HG03442 (cell line): ENCODE measurements at regions not wholly inside any gene's neighbourhood (a gene's known extent, or its start where the extent isn't known, plus 50 kb on each side); places are given as distances from the start of the nearest gene placed in this dataset.
"Not testable (repeated sequence)": the region's sequence is repeated elsewhere in the genome, so short reads cannot be mapped to it uniquely, and the experiment has no call there.

Source experiments
- ATAC-seq: cut with Tn5 transposase; IDR thresholded peaks from one replicate; pipeline ENCODE4 v1.9.1; 2021; ENCODE audit warnings: mild to moderate bottlenecking, moderate library complexity; ENCODE audit not compliant: unreplicated experiment

DNA sequence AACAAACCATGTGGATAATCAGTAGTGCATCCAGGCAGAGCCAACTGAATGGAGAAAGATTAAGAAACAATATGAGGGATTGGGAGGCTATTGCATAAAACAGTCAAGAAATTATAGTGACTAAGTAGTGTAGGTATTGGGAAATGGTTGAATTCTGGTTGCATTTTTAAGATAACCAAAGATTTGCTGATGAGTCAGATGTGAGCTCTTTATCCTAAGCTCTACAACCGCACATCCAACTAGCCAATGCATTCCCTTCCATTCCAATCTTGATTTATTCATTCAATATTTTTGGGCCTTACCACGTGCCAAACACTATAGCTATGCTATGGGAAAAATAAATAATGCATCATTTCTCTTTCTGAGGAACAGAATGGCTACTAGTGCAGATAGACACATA lies 524.5 kb upstream of the RGMB start:
- ATAC-seq, result no peak

GRCh38 chr5:98258939-98259338 lies 514.5 kb upstream of the RGMB start:
- no peak for ATAC-seq

GRCh38 chr5:98259595-98259994 lies 513.9 kb upstream of the RGMB start:
- no peak for ATAC-seq

DNA sequence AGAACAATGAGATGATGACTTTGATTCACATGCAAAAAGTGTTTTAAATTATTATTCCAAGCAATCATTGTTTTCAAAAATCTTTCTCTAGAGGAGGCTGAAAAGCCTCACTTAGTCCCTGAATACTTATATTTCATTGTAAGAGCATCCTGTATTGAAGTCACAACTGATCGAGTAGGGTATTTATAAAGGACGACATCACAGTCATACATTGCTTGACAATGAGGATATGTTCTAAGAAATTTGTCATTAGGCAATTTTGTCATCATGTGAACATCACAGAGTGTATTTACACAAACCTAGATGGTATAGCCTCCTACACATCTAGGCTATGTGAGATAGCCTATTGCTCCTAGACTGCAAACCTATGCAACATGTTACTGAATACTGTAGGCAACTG lies 510.4 kb upstream of the RGMB start:
- ATAC-seq, result no peak

DNA sequence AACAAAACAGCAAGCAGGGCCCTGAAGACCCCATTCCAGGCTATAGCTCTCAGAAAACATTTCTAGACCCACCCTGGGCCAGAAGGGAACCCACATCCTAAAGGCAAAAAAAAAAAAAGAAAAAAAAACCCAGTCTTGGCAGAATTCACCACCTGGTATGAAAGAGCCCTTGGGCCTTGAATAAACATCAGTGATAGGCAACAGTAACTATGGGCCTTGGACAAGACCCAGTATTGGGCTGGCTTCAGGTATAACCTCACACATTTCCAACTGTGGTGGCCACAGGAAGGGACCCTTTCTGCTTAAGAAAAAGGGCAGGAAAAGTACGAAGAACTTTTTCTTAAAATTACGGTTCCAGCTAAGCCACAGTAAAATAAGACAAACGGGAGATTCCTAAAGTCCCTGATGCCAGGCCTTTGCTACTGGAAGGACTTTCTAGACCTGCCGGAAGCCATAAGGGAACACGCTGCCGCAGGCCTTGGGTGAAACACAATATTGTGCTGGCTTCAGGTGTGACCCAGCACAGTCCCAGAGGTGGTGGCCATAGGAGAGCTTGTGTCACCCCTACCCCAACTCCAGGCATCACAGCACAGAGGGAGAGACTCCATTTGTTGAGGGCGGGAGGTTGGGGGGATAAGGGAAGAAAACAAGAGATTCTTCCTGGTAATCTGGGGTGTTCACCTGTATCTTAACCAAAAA lies 505.2 kb upstream of the RGMB start:
- ATAC-seq, result no peak

DNA sequence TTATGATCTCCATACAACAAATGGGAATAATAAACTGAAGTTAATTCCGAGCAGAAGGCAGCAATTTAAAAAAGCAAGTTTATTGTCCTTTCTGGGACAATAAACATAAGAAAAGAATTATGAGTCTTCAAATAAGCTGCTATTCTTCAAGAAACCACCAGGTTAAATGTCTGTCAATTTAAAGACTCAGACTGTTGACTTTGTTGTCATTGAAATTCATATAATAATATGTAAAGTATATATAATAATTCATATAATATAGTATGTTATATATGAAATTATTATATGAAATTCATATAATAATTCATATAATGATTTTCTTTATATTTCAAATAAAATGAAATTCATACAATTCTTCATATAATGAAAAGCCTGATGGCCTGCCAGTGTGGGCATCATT lies 497.5 kb upstream of the RGMB start:
- no peak for ATAC-seq

GRCh38 chr5:98282521-98282920 lies 490.9 kb upstream of the RGMB start:
- no peak for ATAC-seq

GRCh38 chr5:98292496-98292895 lies 481.0 kb upstream of the RGMB start:
- ATAC-seq, result no peak

GRCh38 chr5:98296426-98296825 lies 477.0 kb upstream of the RGMB start:
- ATAC-seq, result no peak

DNA sequence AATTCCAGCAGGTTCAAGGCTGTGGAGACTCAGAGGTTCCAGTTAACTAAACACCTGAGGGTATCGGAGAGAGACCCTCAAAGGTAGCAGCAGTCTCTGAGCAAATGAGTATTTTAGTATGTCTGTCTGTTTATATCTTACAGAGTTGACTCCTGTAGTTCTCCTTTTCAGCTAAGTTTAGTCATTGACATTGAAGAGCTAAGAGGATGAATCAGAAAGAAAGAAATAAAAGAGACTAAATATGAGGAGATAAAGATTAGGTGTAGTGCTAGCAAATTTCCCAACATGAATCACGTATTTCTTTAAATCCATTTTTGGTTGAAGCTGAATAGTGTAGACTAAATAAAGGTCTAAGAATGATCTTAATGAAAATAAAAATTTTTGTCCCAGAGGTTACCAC lies 474.0 kb upstream of the RGMB start:
- no peak for ATAC-seq

DNA sequence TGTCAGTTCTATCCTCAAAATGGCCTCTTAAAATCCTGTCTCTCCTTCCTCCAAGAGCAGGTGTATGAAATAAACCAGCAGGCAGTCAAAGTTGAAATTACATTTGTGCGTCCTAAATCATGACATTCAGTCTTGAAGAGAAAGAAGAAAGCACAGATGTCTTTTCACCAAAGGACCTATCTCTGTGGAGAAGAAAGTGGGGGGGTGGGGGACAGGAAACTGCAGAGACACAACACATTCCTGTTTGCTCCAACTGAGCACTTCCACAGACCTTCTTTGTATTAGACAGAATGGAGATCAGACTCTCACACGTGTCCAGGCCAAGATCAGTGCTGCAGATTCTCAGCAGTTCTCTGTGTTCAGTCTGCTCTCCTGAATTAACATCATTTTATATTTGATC lies 471.9 kb upstream of the RGMB start:
- ATAC-seq, result no peak

DNA sequence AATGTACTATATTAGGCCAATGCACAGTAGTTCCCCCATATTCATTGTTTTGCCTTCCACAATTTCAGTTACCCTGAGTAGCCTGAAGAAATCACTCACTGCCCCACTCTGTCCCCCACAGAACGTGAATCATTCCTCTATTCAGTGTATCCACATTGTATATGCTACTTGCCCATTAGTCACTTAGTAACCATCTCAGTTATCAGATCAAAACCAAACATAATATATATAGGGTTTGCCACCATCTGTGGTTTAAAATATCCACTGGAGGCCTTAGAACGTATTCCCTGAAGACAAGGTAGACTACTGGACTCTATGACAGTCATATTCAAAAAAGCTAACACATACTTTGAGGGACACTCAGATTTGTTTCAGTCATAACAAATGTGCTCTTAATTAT lies 465.7 kb upstream of the RGMB start:
- ATAC-seq, result no peak

GRCh38 chr5:98308231-98308630 lies 465.2 kb upstream of the RGMB start:
- no peak for ATAC-seq

- ATAC-seq, result no peak
Observed at GRCh38 chr5:98308960-98309359, 464.5 kb upstream of the RGMB start.

- peak; percentile 87 for ATAC-seq
Observed at GRCh38 chr5:98309785-98310598, 463.5 kb upstream of the RGMB start.

GRCh38 chr5:98314292-98314691 lies 459.2 kb upstream of the RGMB start:
- no peak for ATAC-seq

GRCh38 chr5:98318386-98318785 lies 455.1 kb upstream of the RGMB start:
- ATAC-seq, result no peak

DNA sequence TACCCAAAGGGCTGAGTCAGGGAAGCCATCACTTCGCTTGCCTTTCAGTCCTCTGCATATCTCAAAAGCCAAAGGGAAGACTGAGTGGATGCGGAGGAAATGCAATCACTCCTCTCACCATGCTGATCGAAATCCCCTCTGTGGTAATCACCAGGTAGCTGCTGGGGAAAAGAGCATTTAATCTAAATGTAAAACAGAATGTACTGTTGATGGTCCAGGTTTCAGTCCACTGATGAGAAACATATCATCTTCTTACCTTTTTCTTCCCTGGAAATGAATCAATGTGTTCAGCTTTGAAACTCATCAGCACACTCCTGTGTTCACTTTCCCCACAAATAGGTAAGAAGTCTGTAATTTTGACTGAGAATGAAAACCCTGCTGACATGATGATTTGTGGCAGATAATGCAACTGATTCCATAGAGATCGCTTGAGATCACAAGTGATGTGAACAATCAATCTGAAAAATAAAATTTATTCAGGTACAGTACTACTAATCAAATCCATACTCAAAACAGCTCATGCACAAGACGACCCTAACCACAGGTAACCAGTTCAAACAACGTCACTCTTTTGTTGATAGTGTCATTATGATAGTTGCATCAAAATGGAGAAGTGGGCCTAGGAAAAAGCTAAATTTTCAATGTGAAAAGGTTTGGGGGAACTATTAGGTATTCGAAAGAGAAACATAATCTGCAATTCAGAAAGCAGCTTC lies 454.0 kb upstream of the RGMB start:
- ATAC-seq, result no peak

- no peak for ATAC-seq
Observed at GRCh38 chr5:98320343-98320742, 453.1 kb upstream of the RGMB start.

DNA sequence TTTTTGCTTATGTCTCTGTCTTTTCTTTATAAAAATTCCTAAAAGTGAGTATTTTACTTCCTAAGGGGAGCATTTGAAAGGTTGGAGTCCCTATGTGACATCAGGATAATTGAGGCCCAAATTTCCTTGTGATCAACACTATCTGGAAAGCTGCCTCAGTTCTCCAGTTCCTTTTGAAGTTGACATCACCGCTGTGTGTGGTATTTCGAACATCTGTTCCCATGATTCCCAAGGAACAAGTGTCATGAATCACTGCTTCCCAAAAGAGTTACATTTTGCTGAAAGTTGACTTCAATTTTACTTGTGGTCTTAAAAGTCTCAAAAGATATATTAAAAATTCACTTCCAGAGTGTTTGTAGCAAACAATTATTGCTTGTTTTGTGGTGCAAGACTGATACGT lies 452.1 kb upstream of the RGMB start:
- no peak for ATAC-seq

DNA sequence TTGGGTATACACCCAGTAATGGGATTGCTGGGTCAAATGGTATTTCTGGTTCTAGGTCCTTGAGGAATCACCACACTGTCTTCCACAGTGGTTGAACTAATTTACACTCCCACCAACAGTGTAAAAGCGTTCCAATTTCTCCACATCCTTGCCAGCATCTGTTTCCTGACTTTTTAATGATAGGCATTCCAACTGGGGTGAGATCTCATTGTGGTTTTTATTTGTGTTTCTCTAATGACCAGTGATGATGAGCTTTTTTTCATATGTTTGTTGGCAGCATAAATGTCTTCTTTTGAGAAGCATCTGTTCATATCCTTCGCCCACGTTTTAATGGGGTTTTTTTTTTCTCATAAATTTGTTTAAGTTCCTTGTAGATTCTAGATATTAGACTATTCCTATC lies 448.3 kb upstream of the RGMB start:
- ATAC-seq, result not testable (repeated sequence)

DNA sequence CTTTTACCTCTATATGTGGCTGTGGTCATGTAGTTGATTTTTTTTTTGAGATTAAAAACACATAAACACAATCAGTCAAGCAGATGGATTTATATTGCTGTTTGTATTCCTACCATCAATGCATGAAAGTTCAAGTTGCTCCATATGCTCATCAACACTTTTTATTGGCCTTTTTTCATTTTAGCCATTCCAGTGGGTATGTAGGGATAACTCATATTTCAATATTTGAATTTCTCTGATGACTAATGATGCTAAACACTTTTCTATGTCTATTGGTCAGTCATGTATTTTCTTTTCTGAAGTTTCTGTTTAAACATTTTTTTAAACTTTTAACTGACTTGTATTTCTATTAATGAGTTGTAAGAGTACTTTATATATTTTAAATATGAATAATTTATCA lies 445.4 kb upstream of the RGMB start:
- ATAC-seq, result no peak
